ENCODE measurements at regions not wholly inside any gene's neighbourhood (a gene's known extent, or its start where the extent isn't known, plus 50 kb on each side); places are given as distances from the start of the nearest gene placed in this dataset.

GRCh38 chr12:127422935-127423566 lies 843.9 kb upstream of the TMEM132C start:
- H3K4me3 ChIP-seq (ENCODE audit: low read length in 2 of 2) = no peak overlapping the region
- no peak overlapping the region for H3K27ac ChIP-seq (replicated peaks; ENCODE audit: low read length)
- H3K4ac ChIP-seq (ENCODE audit: low read length) = no peak overlapping the region
- H2BK5ac ChIP-seq (ENCODE audit: low read length) = no peak overlapping the region
- H3K36me3 ChIP-seq (replicated peaks in 1 of 2; ENCODE audit: control insufficient read depth in 2 of 2, insufficient read depth in 2 of 2, low read length in 2 of 2) = no peaks in the 10 kb centered on the region
- H4K91ac ChIP-seq (ENCODE audit: low read depth, low read length, poor library complexity) = no peak overlapping the region
- no peak overlapping the region for H4K8ac ChIP-seq (ENCODE audit: low read depth, low read length)
- H3K27me3 ChIP-seq (ENCODE audit: control insufficient read depth in 3 of 3, insufficient read depth in 3 of 3, low read depth in 1 of 3, low read length in 3 of 3) = no peaks in the 10 kb centered on the region
- no peak overlapping the region for H3K14ac ChIP-seq (ENCODE audit: low read length)
- no peaks in the 10 kb centered on the region for H3K4me1 ChIP-seq (ENCODE audit: control insufficient read depth in 2 of 2, insufficient read depth in 1 of 2, low read depth in 1 of 2, low read length in 2 of 2)
- H2BK15ac ChIP-seq (ENCODE audit: low read length) = no peak overlapping the region
- no peak overlapping the region for H3K4me2 ChIP-seq (ENCODE audit: insufficient read depth, low read length, poor library complexity, severe bottlenecking)
- H3K9me3 ChIP-seq (replicated peaks in 1 of 2; ENCODE audit: control insufficient read depth in 2 of 2, insufficient read depth in 1 of 2, low read depth in 1 of 2, low read length in 2 of 2) = no peaks in the 10 kb centered on the region
- no peak overlapping the region for H2AK5ac ChIP-seq (ENCODE audit: low read depth, low read length)
- H2BK120ac ChIP-seq (ENCODE audit: low read depth, low read length) = no peak overlapping the region
- H3K9ac ChIP-seq (ENCODE audit: low read depth, low read length, poor library complexity) = no peak overlapping the region
- H3K18ac ChIP-seq (ENCODE audit: low read length) = peak overlapping the region; percentile 8
- no peak overlapping the region for H2AFZ ChIP-seq (ENCODE audit: low read length)
- H3K79me1 ChIP-seq (ENCODE audit: low read depth, low read length) = no peaks in the 10 kb centered on the region
- H2BK12ac ChIP-seq (ENCODE audit: low read length) = no peak overlapping the region
- WGBS, 2 donors (ENCODE audit: extremely low coverage in 2 of 2, insufficient read length in 2 of 2, insufficient replicate concordance in 1 of 2) = no CpG with 5 or more reads among the region's 9 CpGs
- no peak for DNase-seq (ENCODE audit: low spot score)
- no peak overlapping the region for H3K23ac ChIP-seq (ENCODE audit: low read depth, low read length, poor library complexity)

- no peak overlapping the region for H3K23ac ChIP-seq (ENCODE audit: low read depth, low read length, poor library complexity)
- no peak overlapping the region for H4K8ac ChIP-seq (ENCODE audit: low read depth, low read length)
- no peak overlapping the region for H3K14ac ChIP-seq (ENCODE audit: low read length)
- no peaks in the 10 kb centered on the region for H3K4me1 ChIP-seq (ENCODE audit: control insufficient read depth in 2 of 2, insufficient read depth in 1 of 2, low read depth in 1 of 2, low read length in 2 of 2)
- no peaks in the 10 kb centered on the region for H3K27me3 ChIP-seq (ENCODE audit: control insufficient read depth in 3 of 3, insufficient read depth in 3 of 3, low read depth in 1 of 3, low read length in 3 of 3)
- no peak overlapping the region for H2AK5ac ChIP-seq (ENCODE audit: low read depth, low read length)
- no peak overlapping the region for H2BK15ac ChIP-seq (ENCODE audit: low read length)
- H4K91ac ChIP-seq (ENCODE audit: low read depth, low read length, poor library complexity) = no peak overlapping the region
- H3K4me3 ChIP-seq (ENCODE audit: low read length in 2 of 2) = no peak overlapping the region
- no peaks in the 10 kb centered on the region for H3K79me1 ChIP-seq (ENCODE audit: low read depth, low read length)
- H3K4ac ChIP-seq (ENCODE audit: low read length) = no peak overlapping the region
- no peak overlapping the region for H2BK5ac ChIP-seq (ENCODE audit: low read length)
- no peak overlapping the region for H3K9ac ChIP-seq (ENCODE audit: low read depth, low read length, poor library complexity)
- DNase-seq (ENCODE audit: low spot score) = no peak
- no CpG with 5 or more reads among the region's 4 CpGs for WGBS, 2 donors (ENCODE audit: extremely low coverage in 2 of 2, insufficient read length in 2 of 2, insufficient replicate concordance in 1 of 2)
- H3K36me3 ChIP-seq (replicated peaks in 1 of 2; ENCODE audit: control insufficient read depth in 2 of 2, insufficient read depth in 2 of 2, low read length in 2 of 2) = no peaks in the 10 kb centered on the region
- no peak overlapping the region for H3K18ac ChIP-seq (ENCODE audit: low read length)
- H2AFZ ChIP-seq (ENCODE audit: low read length) = no peak overlapping the region
- H3K4me2 ChIP-seq (ENCODE audit: insufficient read depth, low read length, poor library complexity, severe bottlenecking) = no peak overlapping the region
- no peaks in the 10 kb centered on the region for H3K9me3 ChIP-seq (replicated peaks in 1 of 2; ENCODE audit: control insufficient read depth in 2 of 2, insufficient read depth in 1 of 2, low read depth in 1 of 2, low read length in 2 of 2)
- H2BK120ac ChIP-seq (ENCODE audit: low read depth, low read length) = no peak overlapping the region
- no peak overlapping the region for H2BK12ac ChIP-seq (ENCODE audit: low read length)
- no peak overlapping the region for H3K27ac ChIP-seq (replicated peaks; ENCODE audit: low read length)
Measured at GRCh38 chr12:127425474-127425873, 841.5 kb upstream of the TMEM132C start.

GRCh38 chr12:127428420-127428819 lies 838.5 kb upstream of the TMEM132C start:
- Histone ChIP-seq H4K8ac (ENCODE audit: low read depth, low read length) (no peak overlapping the region), H2BK5ac (ENCODE audit: low read length) (no peak overlapping the region), H2AK5ac (ENCODE audit: low read depth, low read length) (no peak overlapping the region), H3K9ac (ENCODE audit: low read depth, low read length, poor library complexity) (no peak overlapping the region), H3K14ac (ENCODE audit: low read length) (no peak overlapping the region), H3K79me1 (ENCODE audit: low read depth, low read length) (no peaks in the 10 kb centered on the region), H3K4ac (ENCODE audit: low read length) (no peak overlapping the region), H3K36me3 (replicated peaks in 1 of 2; ENCODE audit: control insufficient read depth in 2 of 2, insufficient read depth in 2 of 2, low read length in 2 of 2) (no peaks in the 10 kb centered on the region), H2BK120ac (ENCODE audit: low read depth, low read length) (no peak overlapping the region), H3K27ac (replicated peaks; ENCODE audit: low read length) (no peak overlapping the region), H3K23ac (ENCODE audit: low read depth, low read length, poor library complexity) (no peak overlapping the region), H2BK15ac (ENCODE audit: low read length) (no peak overlapping the region), H2AFZ (ENCODE audit: low read length) (no peak overlapping the region), H3K18ac (ENCODE audit: low read length) (no peak overlapping the region), H3K4me3 (ENCODE audit: low read length in 2 of 2) (peak overlapping the region in 1 of 2 donors; percentile 13), H3K4me2 (ENCODE audit: insufficient read depth, low read length, poor library complexity, severe bottlenecking) (no peak overlapping the region), H3K9me3 (replicated peaks in 1 of 2; ENCODE audit: control insufficient read depth in 2 of 2, insufficient read depth in 1 of 2, low read depth in 1 of 2, low read length in 2 of 2) (no peaks in the 10 kb centered on the region), H3K4me1 (ENCODE audit: control insufficient read depth in 2 of 2, insufficient read depth in 1 of 2, low read depth in 1 of 2, low read length in 2 of 2) (peaks cover 0 to under 1% of the 10 kb centered on the region in 2 donors), H3K27me3 (ENCODE audit: control insufficient read depth in 3 of 3, insufficient read depth in 3 of 3, low read depth in 1 of 3, low read length in 3 of 3) (no peaks in the 10 kb centered on the region), H4K91ac (ENCODE audit: low read depth, low read length, poor library complexity) (no peak overlapping the region), H2BK12ac (ENCODE audit: low read length) (no peak overlapping the region)
- WGBS, 2 donors (ENCODE audit: extremely low coverage in 2 of 2, insufficient read length in 2 of 2, insufficient replicate concordance in 1 of 2) = no CpG with 5 or more reads among the region's 6 CpGs
- DNase-seq (ENCODE audit: low spot score) = no peak

GRCh38 chr12:127429551-127430285 lies 837.3 kb upstream of the TMEM132C start:
- Histone ChIP-seq H3K18ac (ENCODE audit: low read length) (no peak overlapping the region), H3K14ac (ENCODE audit: low read length) (no peak overlapping the region), H2BK5ac (ENCODE audit: low read length) (no peak overlapping the region), H3K4ac (ENCODE audit: low read length) (no peak overlapping the region), H3K4me1 (ENCODE audit: control insufficient read depth in 2 of 2, insufficient read depth in 1 of 2, low read depth in 1 of 2, low read length in 2 of 2) (peaks cover 0 to 4% of the 10 kb centered on the region in 2 donors), H3K23ac (ENCODE audit: low read depth, low read length, poor library complexity) (no peak overlapping the region), H3K27ac (replicated peaks; ENCODE audit: low read length) (no peak overlapping the region), H3K9ac (ENCODE audit: low read depth, low read length, poor library complexity) (no peak overlapping the region), H2AFZ (ENCODE audit: low read length) (no peak overlapping the region), H4K91ac (ENCODE audit: low read depth, low read length, poor library complexity) (no peak overlapping the region), H3K9me3 (replicated peaks in 1 of 2; ENCODE audit: control insufficient read depth in 2 of 2, insufficient read depth in 1 of 2, low read depth in 1 of 2, low read length in 2 of 2) (no peaks in the 10 kb centered on the region), H3K4me2 (ENCODE audit: insufficient read depth, low read length, poor library complexity, severe bottlenecking) (no peak overlapping the region), H3K79me1 (ENCODE audit: low read depth, low read length) (no peaks in the 10 kb centered on the region), H4K8ac (ENCODE audit: low read depth, low read length) (no peak overlapping the region), H2BK15ac (ENCODE audit: low read length) (no peak overlapping the region), H3K36me3 (replicated peaks in 1 of 2; ENCODE audit: control insufficient read depth in 2 of 2, insufficient read depth in 2 of 2, low read length in 2 of 2) (no peaks in the 10 kb centered on the region), H3K4me3 (ENCODE audit: low read length in 2 of 2) (no peak overlapping the region), H3K27me3 (ENCODE audit: control insufficient read depth in 3 of 3, insufficient read depth in 3 of 3, low read depth in 1 of 3, low read length in 3 of 3) (no peaks in the 10 kb centered on the region), H2AK5ac (ENCODE audit: low read depth, low read length) (no peak overlapping the region), H2BK12ac (ENCODE audit: low read length) (no peak overlapping the region), H2BK120ac (ENCODE audit: low read depth, low read length) (no peak overlapping the region)
- WGBS, 2 donors (ENCODE audit: extremely low coverage in 2 of 2, insufficient read length in 2 of 2, insufficient replicate concordance in 1 of 2) = no CpG with 5 or more reads among the region's 9 CpGs
- DNase-seq (ENCODE audit: low spot score) = no peak
